ENCODE measurements at regions not wholly inside any gene's neighbourhood (a gene's known extent, or its start where the extent isn't known, plus 50 kb on each side); places are given as distances from the start of the nearest gene placed in this dataset.

GRCh38 chr13:80563439-80563838 is 222.5 kb upstream of the SPRY2 start:
- TF ChIP-seq CTCF (conservative IDR thresholded peaks at IDR 0.05; ENCODE audit: low read depth in 2 of 2) (no peak), CREB1 (CRISPR knock-in tag; IDR thresholded peaks at IDR 0.05; ENCODE audit: low read depth) (no peak), REST (IDR thresholded peaks at IDR 0.05; ENCODE audit: unreplicated experiment) (no peak), EZH2phosphoT487 (IDR thresholded peaks at IDR 0.05; ENCODE audit: unreplicated experiment) (no peak), EZH2 (IDR thresholded peaks at IDR 0.05; ENCODE audit: low read depth, unreplicated experiment) (no peak), POLR2AphosphoS5 (IDR thresholded peaks at IDR 0.05; ENCODE audit: low read depth) (no peak)
